DND-41 (cell line): ENCODE measurements at regions not wholly inside any gene's neighbourhood (a gene's known extent, or its start where the extent isn't known, plus 50 kb on each side); places are given as distances from the start of the nearest gene placed in this dataset.

ENCODE experiments used
- CTCF ChIP-seq: IDR thresholded peaks from 2 replicates; pipeline ENCODE4 v1.5.1; 2012; ENCODE audit warnings: borderline replicate concordance, low read length, moderate library complexity, mild to moderate bottlenecking; ENCODE audit not compliant: poor library complexity, severe bottlenecking; ENCODE audit errors: extremely low read depth
- EZH2 ChIP-seq: IDR thresholded peaks from 3 replicates; pipeline ENCODE4 v1.6.1; 2012; ENCODE audit warnings: borderline replicate concordance, low read depth, mild to moderate bottlenecking, moderate library complexity, low read length, inconsistent platforms; ENCODE audit not compliant: severe bottlenecking

GRCh38 chr10:10314626-10315025 is 703.0 kb upstream of the CELF2 start:
- TF ChIP-seq CTCF (no peak), EZH2 (no peak)
